ENCODE measurements at regions not wholly inside any gene's neighbourhood (a gene's known extent, or its start where the extent isn't known, plus 50 kb on each side); places are given as distances from the start of the nearest gene placed in this dataset.

- no peak for DNase-seq (ENCODE audit: low read depth, low spot score)
- in situ Hi-C loops (cut with HindIII; ENCODE audit: low pct_unique_long_range_greater_than_20kb, low sequenced_read_pairs) = no loop called here
Measured at GRCh38 chr1:42037586-42037985, 115.6 kb upstream of the GUCA2B start.

GRCh38 chr1:42037161-42037560 is 116.0 kb upstream of the GUCA2B start:
- in situ Hi-C loops (cut with HindIII; ENCODE audit: low pct_unique_long_range_greater_than_20kb, low sequenced_read_pairs) = no loop called here
- no peak for DNase-seq (ENCODE audit: low read depth, low spot score)

GRCh38 chr1:42035830-42036604 is 117.2 kb upstream of the GUCA2B start:
- in situ Hi-C loops (cut with HindIII; ENCODE audit: low pct_unique_long_range_greater_than_20kb, low sequenced_read_pairs) = no loop called here
- peak; percentile 90 for DNase-seq (ENCODE audit: low read depth, low spot score)

GRCh38 chr1:42035205-42035829 is 116.6 kb upstream of the HIVEP3 start:
- peak; percentile 4 for DNase-seq (ENCODE audit: low read depth, low spot score)
- in situ Hi-C loops (cut with HindIII; ENCODE audit: low pct_unique_long_range_greater_than_20kb, low sequenced_read_pairs) = no loop called here

GRCh38 chr1:42034426-42034825 is 115.7 kb upstream of the HIVEP3 start:
- in situ Hi-C loops (cut with HindIII; ENCODE audit: low pct_unique_long_range_greater_than_20kb, low sequenced_read_pairs) = no loop called here
- no peak for DNase-seq (ENCODE audit: low read depth, low spot score)

GRCh38 chr1:42033629-42034028 is 114.9 kb upstream of the HIVEP3 start:
- DNase-seq (ENCODE audit: low read depth, low spot score) = no peak
- in situ Hi-C loops (cut with HindIII; ENCODE audit: low pct_unique_long_range_greater_than_20kb, low sequenced_read_pairs) = no loop called here

- in situ Hi-C loops (cut with HindIII; ENCODE audit: low pct_unique_long_range_greater_than_20kb, low sequenced_read_pairs) = no loop called here
- DNase-seq (ENCODE audit: low read depth, low spot score) = no peak
Measured at GRCh38 chr1:42017730-42018129, 99.0 kb upstream of the HIVEP3 start.

- in situ Hi-C loops (cut with HindIII; ENCODE audit: low pct_unique_long_range_greater_than_20kb, low sequenced_read_pairs) = no loop called here
- DNase-seq (ENCODE audit: low read depth, low spot score) = no peak
Measured at GRCh38 chr1:42017259-42017658, 98.5 kb upstream of the HIVEP3 start.

- no peak for DNase-seq (ENCODE audit: low read depth, low spot score)
- in situ Hi-C loops (cut with HindIII; ENCODE audit: low pct_unique_long_range_greater_than_20kb, low sequenced_read_pairs) = no loop called here
Measured at GRCh38 chr1:42014823-42015222, 96.1 kb upstream of the HIVEP3 start.

- peak; percentile 62 for DNase-seq (ENCODE audit: low read depth, low spot score)
- in situ Hi-C loops (cut with HindIII; ENCODE audit: low pct_unique_long_range_greater_than_20kb, low sequenced_read_pairs) = no loop called here
Measured at GRCh38 chr1:42013881-42014470, 95.3 kb upstream of the HIVEP3 start.

- DNase-seq (ENCODE audit: low read depth, low spot score) = no peak
- in situ Hi-C loops (cut with HindIII; ENCODE audit: low pct_unique_long_range_greater_than_20kb, low sequenced_read_pairs) = no loop called here
Measured at GRCh38 chr1:42012852-42013251, 94.1 kb upstream of the HIVEP3 start.

- in situ Hi-C loops (cut with HindIII; ENCODE audit: low pct_unique_long_range_greater_than_20kb, low sequenced_read_pairs) = no loop called here
- no peak for DNase-seq (ENCODE audit: low read depth, low spot score)
Measured at GRCh38 chr1:42010381-42010780, 91.7 kb upstream of the HIVEP3 start.

- in situ Hi-C loops (cut with HindIII; ENCODE audit: low pct_unique_long_range_greater_than_20kb, low sequenced_read_pairs) = no loop called here
- DNase-seq (ENCODE audit: low read depth, low spot score) = no peak
Measured at GRCh38 chr1:42008264-42008663, 89.5 kb upstream of the HIVEP3 start.

- DNase-seq (ENCODE audit: low read depth, low spot score) = no peak
- in situ Hi-C loops (cut with HindIII; ENCODE audit: low pct_unique_long_range_greater_than_20kb, low sequenced_read_pairs) = no loop called here
Measured at GRCh38 chr1:42006836-42007235, 88.1 kb upstream of the HIVEP3 start.

- DNase-seq (ENCODE audit: low read depth, low spot score) = no peak
- in situ Hi-C loops (cut with HindIII; ENCODE audit: low pct_unique_long_range_greater_than_20kb, low sequenced_read_pairs) = no loop called here
Measured at GRCh38 chr1:42006093-42006492, 87.4 kb upstream of the HIVEP3 start.

GRCh38 chr1:42005530-42005929 is 86.8 kb upstream of the HIVEP3 start:
- in situ Hi-C loops (cut with HindIII; ENCODE audit: low pct_unique_long_range_greater_than_20kb, low sequenced_read_pairs) = no loop called here
- DNase-seq (ENCODE audit: low read depth, low spot score) = no peak

GRCh38 chr1:42004860-42005259 is 86.1 kb upstream of the HIVEP3 start:
- in situ Hi-C loops (cut with HindIII; ENCODE audit: low pct_unique_long_range_greater_than_20kb, low sequenced_read_pairs) = no loop called here
- no peak for DNase-seq (ENCODE audit: low read depth, low spot score)

- DNase-seq (ENCODE audit: low read depth, low spot score) = no peak
- in situ Hi-C loops (cut with HindIII; ENCODE audit: low pct_unique_long_range_greater_than_20kb, low sequenced_read_pairs) = no loop called here
Measured at GRCh38 chr1:42004322-42004721, 85.6 kb upstream of the HIVEP3 start.

GRCh38 chr1:42003433-42003832 is 84.7 kb upstream of the HIVEP3 start:
- DNase-seq (ENCODE audit: low read depth, low spot score) = peak; percentile 28
- in situ Hi-C loops (cut with HindIII; ENCODE audit: low pct_unique_long_range_greater_than_20kb, low sequenced_read_pairs) = no loop called here

All from SK-MEL-5 (cell line).